Activated CD4-positive, alpha-beta T cell treated with anti-CD3 and anti-CD28 coated beads for 36 hours (primary cell): ENCODE measurements at regions not wholly inside any gene's neighbourhood (a gene's known extent, or its start where the extent isn't known, plus 50 kb on each side); places are given as distances from the start of the nearest gene placed in this dataset.

Experiments used
- ATAC-seq: fragments of 200-7000 bp; cut with Tn5 transposase; one replicate; pipeline ENCODE4 v1.10.0; 2021; ENCODE audit warnings: mild to moderate bottlenecking, moderate library complexity
- CTCF ChIA-PET: fragments of 350-600 bp; sonication (Branson Sonifier 250); formaldehyde crosslinking; loops from one replicate; lab custom pipeline; 2021; ENCODE audit warnings: antibody characterized with exemption; lab: Charles Lee
- POLR2A ChIA-PET: fragments of 350-600 bp; sonication (Branson Sonifier 250); formaldehyde crosslinking; loops from one replicate; lab custom pipeline; 2021; ENCODE audit warnings: antibody characterized with exemption, inconsistent platforms; lab: Charles Lee
- DNase-seq: peaks from one replicate; pipeline ENCODE4 v3.0.0-alpha.2; 2020
- H3K27ac Mint-ChIP-seq: one replicate; pipeline ENCODE4 v1.8.0; 2021; ENCODE audit warnings: mixed read lengths
- H3K27me3 Mint-ChIP-seq: one replicate; pipeline ENCODE4 v1.8.0; 2021; ENCODE audit warnings: mixed read lengths
- H3K36me3 Mint-ChIP-seq: one replicate; pipeline ENCODE4 v1.8.0; 2021; ENCODE audit warnings: low read depth, mixed read lengths
- H3K4me1 Mint-ChIP-seq: one replicate; pipeline ENCODE4 v1.8.0; 2021; ENCODE audit warnings: mixed read lengths
- H3K4me3 Mint-ChIP-seq: one replicate; pipeline ENCODE4 v1.8.0; 2021; ENCODE audit warnings: mild to moderate bottlenecking, moderate library complexity, mixed read lengths
- H3K9me3 Mint-ChIP-seq: one replicate; pipeline ENCODE4 v1.8.0; 2021; ENCODE audit warnings: low read depth, mixed read lengths
- intact Hi-C, 2 experiments: fragments of 100-400 bp; cut with DNase I in 1 of 2; cut with micrococcal nuclease in 1 of 2; formaldehyde crosslinking; loops; one replicate each; pipeline versions ENCODE4 v1.14.2 to v1.15.1; 2022 to 2024; cut with DNase I, micrococcal nuclease

GRCh38 chr9:117864385-117865057 is 160.3 kb downstream of the TLR4 start:
- POLR2A ChIA-PET, result no interaction called here
- H3K4me3 Mint-ChIP-seq, result no peak overlapping the region
- no peak for ATAC-seq
- no peak overlapping the region for H3K27ac Mint-ChIP-seq
- no peaks in the 10 kb centered on the region for H3K27me3 Mint-ChIP-seq
- intact Hi-C loops, result no loop called here
- H3K36me3 Mint-ChIP-seq, result no peaks in the 10 kb centered on the region
- H3K4me1 Mint-ChIP-seq, result no peaks in the 10 kb centered on the region
- no peaks in the 10 kb centered on the region for H3K9me3 Mint-ChIP-seq
- CTCF ChIA-PET, result interaction anchor here (1.2 kb wide), 1 partner anchor 10 kb away, joined by 3 read pairs; no protein-coding TSS in a partner anchor
- no peak for DNase-seq

GRCh38 chr9:117868594-117868993 is 164.4 kb downstream of the TLR4 start:
- no peaks in the 10 kb centered on the region for H3K4me1 Mint-ChIP-seq
- POLR2A ChIA-PET, result no interaction called here
- H3K27me3 Mint-ChIP-seq, result peaks cover under 1% of the 10 kb centered on the region
- intact Hi-C loops, result no loop called here
- H3K4me3 Mint-ChIP-seq, result no peak overlapping the region
- H3K27ac Mint-ChIP-seq, result no peak overlapping the region
- H3K36me3 Mint-ChIP-seq, result no peaks in the 10 kb centered on the region
- CTCF ChIA-PET, result no interaction called here
- ATAC-seq (no peak), DNase-seq (no peak)
- no peaks in the 10 kb centered on the region for H3K9me3 Mint-ChIP-seq

- ATAC-seq, result no peak
- Mint-ChIP-seq H3K4me3 (no peak overlapping the region), H3K4me1 (no peaks in the 10 kb centered on the region), H3K36me3 (no peaks in the 10 kb centered on the region), H3K27me3 (peaks cover 7% of the 10 kb centered on the region), H3K27ac (no peak overlapping the region), H3K9me3 (no peaks in the 10 kb centered on the region)
- intact Hi-C loops, result no loop called here
- ChIA-PET CTCF (no interaction called here), POLR2A (no interaction called here)
- peak; percentile 4 for DNase-seq
Observed at GRCh38 chr9:117869287-117869686, 165.1 kb downstream of the TLR4 start.

- intact Hi-C loops, result no loop called here
- no peak overlapping the region for H3K4me3 Mint-ChIP-seq
- H3K27ac Mint-ChIP-seq, result no peak overlapping the region
- ATAC-seq (no peak), DNase-seq (no peak)
- peaks cover 7% of the 10 kb centered on the region for H3K27me3 Mint-ChIP-seq
- CTCF ChIA-PET, result no interaction called here
- no peaks in the 10 kb centered on the region for H3K4me1 Mint-ChIP-seq
- H3K36me3 Mint-ChIP-seq, result no peaks in the 10 kb centered on the region
- POLR2A ChIA-PET, result no interaction called here
- H3K9me3 Mint-ChIP-seq, result no peaks in the 10 kb centered on the region
Observed at GRCh38 chr9:117869712-117870111, 165.5 kb downstream of the TLR4 start.

- no peaks in the 10 kb centered on the region for H3K4me1 Mint-ChIP-seq
- no peaks in the 10 kb centered on the region for H3K36me3 Mint-ChIP-seq
- no peaks in the 10 kb centered on the region for H3K9me3 Mint-ChIP-seq
- intact Hi-C loops, result no loop called here
- no peak overlapping the region for H3K4me3 Mint-ChIP-seq
- no peak for DNase-seq
- ChIA-PET CTCF (no interaction called here), POLR2A (no interaction called here)
- no peak for ATAC-seq
- H3K27me3 Mint-ChIP-seq, result peaks cover 10% of the 10 kb centered on the region
- no peak overlapping the region for H3K27ac Mint-ChIP-seq
Observed at GRCh38 chr9:117873664-117874063, 169.5 kb downstream of the TLR4 start.

- POLR2A ChIA-PET, result no interaction called here
Observed at GRCh38 chr9:117875886-117876285, 171.7 kb downstream of the TLR4 start.

GRCh38 chr9:117882171-117882570 is 178.0 kb downstream of the TLR4 start:
- intact Hi-C loops, result no loop called here
- Mint-ChIP-seq H3K27me3 (peaks cover 2% of the 10 kb centered on the region), H3K9me3 (no peaks in the 10 kb centered on the region), H3K27ac (no peak overlapping the region), H3K36me3 (no peaks in the 10 kb centered on the region), H3K4me1 (no peaks in the 10 kb centered on the region), H3K4me3 (no peak overlapping the region)
- DNase-seq (no peak), ATAC-seq (no peak)
- CTCF ChIA-PET, result no interaction called here
- POLR2A ChIA-PET, result no interaction called here

More at GRCh38 chr9:117875886-117876285, 171.7 kb downstream of the TLR4 start:
- CTCF ChIA-PET, result no interaction called here
- H3K27ac Mint-ChIP-seq, result no peak overlapping the region
- H3K4me1 Mint-ChIP-seq, result no peaks in the 10 kb centered on the region
- H3K36me3 Mint-ChIP-seq, result no peaks in the 10 kb centered on the region
- no peak for ATAC-seq
- DNase-seq, result no peak
- no peaks in the 10 kb centered on the region for H3K9me3 Mint-ChIP-seq
- H3K4me3 Mint-ChIP-seq, result no peak overlapping the region
- intact Hi-C loops, result no loop called here
- H3K27me3 Mint-ChIP-seq, result peaks cover 10% of the 10 kb centered on the region

GRCh38 chr9:117886616-117887015 is 182.4 kb downstream of the TLR4 start:
- POLR2A ChIA-PET, result no interaction called here
- H3K9me3 Mint-ChIP-seq, result no peaks in the 10 kb centered on the region
- DNase-seq (no peak), ATAC-seq (no peak)
- intact Hi-C loops, result no loop called here
- H3K27me3 Mint-ChIP-seq, result peaks cover 2% of the 10 kb centered on the region
- H3K4me3 Mint-ChIP-seq, result no peak overlapping the region
- H3K36me3 Mint-ChIP-seq, result no peaks in the 10 kb centered on the region
- no peaks in the 10 kb centered on the region for H3K4me1 Mint-ChIP-seq
- CTCF ChIA-PET, result interaction anchor here (1.1 kb wide), 1 partner anchor 97 kb away, joined by 5 read pairs; no protein-coding TSS in a partner anchor
- H3K27ac Mint-ChIP-seq, result no peak overlapping the region

GRCh38 chr9:117887383-117887782 is 183.2 kb downstream of the TLR4 start:
- ATAC-seq, result no peak
- CTCF ChIA-PET, result interaction anchor here (0.6 kb wide), 1 partner anchor 122 kb away, joined by 3 read pairs; no protein-coding TSS in a partner anchor
- H3K4me3 Mint-ChIP-seq, result no peak overlapping the region
- no peak for DNase-seq
- H3K27ac Mint-ChIP-seq, result no peak overlapping the region
- intact Hi-C loops, result no loop called here
- no peaks in the 10 kb centered on the region for H3K4me1 Mint-ChIP-seq
- no peaks in the 10 kb centered on the region for H3K9me3 Mint-ChIP-seq
- POLR2A ChIA-PET, result no interaction called here
- H3K36me3 Mint-ChIP-seq, result no peaks in the 10 kb centered on the region
- H3K27me3 Mint-ChIP-seq, result no peaks in the 10 kb centered on the region

- ChIA-PET CTCF (interaction anchor here (0.6 kb wide), 1 partner anchor 121 kb away, joined by 3 read pairs; no protein-coding TSS in a partner anchor), POLR2A (no interaction called here)
- intact Hi-C loops, result no loop called here
- no peak overlapping the region for H3K4me3 Mint-ChIP-seq
- DNase-seq, result no peak
- H3K9me3 Mint-ChIP-seq, result no peaks in the 10 kb centered on the region
- no peaks in the 10 kb centered on the region for H3K27me3 Mint-ChIP-seq
- no peak for ATAC-seq
- H3K4me1 Mint-ChIP-seq, result no peaks in the 10 kb centered on the region
- H3K36me3 Mint-ChIP-seq, result no peaks in the 10 kb centered on the region
- H3K27ac Mint-ChIP-seq, result no peak overlapping the region
Observed at GRCh38 chr9:117887941-117888340, 183.7 kb downstream of the TLR4 start.

- H3K4me3 Mint-ChIP-seq, result no peak overlapping the region
- no peaks in the 10 kb centered on the region for H3K4me1 Mint-ChIP-seq
- POLR2A ChIA-PET, result no interaction called here
- no peaks in the 10 kb centered on the region for H3K36me3 Mint-ChIP-seq
- no peak overlapping the region for H3K27ac Mint-ChIP-seq
- peaks cover 3% of the 10 kb centered on the region for H3K9me3 Mint-ChIP-seq
- intact Hi-C loops, result no loop called here
- CTCF ChIA-PET, result no interaction called here
- H3K27me3 Mint-ChIP-seq, result peaks cover 10% of the 10 kb centered on the region
- no peak for DNase-seq
- ATAC-seq, result no peak
Observed at GRCh38 chr9:117903453-117903852, 199.2 kb downstream of the TLR4 start.

GRCh38 chr9:117906763-117907162 is 202.6 kb downstream of the TLR4 start:
- no peak overlapping the region for H3K27ac Mint-ChIP-seq
- H3K27me3 Mint-ChIP-seq, result peaks cover 11% of the 10 kb centered on the region
- ChIA-PET POLR2A (no interaction called here), CTCF (no interaction called here)
- H3K9me3 Mint-ChIP-seq, result peaks cover 26% of the 10 kb centered on the region
- no peak overlapping the region for H3K4me3 Mint-ChIP-seq
- H3K4me1 Mint-ChIP-seq, result no peaks in the 10 kb centered on the region
- peaks cover 8% of the 10 kb centered on the region for H3K36me3 Mint-ChIP-seq
- no peak for DNase-seq
- no peak for ATAC-seq
- intact Hi-C loops, result no loop called here
